NCI-H748 (cell line): ENCODE measurements at regions not wholly inside any gene's neighbourhood (a gene's known extent, or its start where the extent isn't known, plus 50 kb on each side); places are given as distances from the start of the nearest gene placed in this dataset.

Experiments used
- DNase-seq: peaks from one replicate; lab custom pipeline; 2025; ENCODE audit not compliant: unreplicated experiment; lab: John Stamatoyannopoulos, UW

- no peak for DNase-seq
These were observed 190.8 kb downstream of the ATP23 start for GRCh38 chr12:58131986-58132755.

GRCh38 chr12:58138424-58138823 lies 197.1 kb downstream of the ATP23 start:
- DNase-seq: no peak

GRCh38 chr12:58139894-58140293 lies 198.5 kb downstream of the ATP23 start:
- DNase-seq: no peak

- no peak for DNase-seq
These were observed 199.0 kb downstream of the ATP23 start for GRCh38 chr12:58140395-58140794.

- no peak for DNase-seq
These were observed 201.6 kb downstream of the ATP23 start for GRCh38 chr12:58142991-58143390.

GRCh38 chr12:58143498-58143995 lies 202.2 kb downstream of the ATP23 start:
- DNase-seq: no peak

GRCh38 chr12:58148405-58148804 lies 207.0 kb downstream of the ATP23 start:
- no peak for DNase-seq

- DNase-seq: no peak
These were observed 207.6 kb downstream of the ATP23 start for GRCh38 chr12:58148976-58149375.

GRCh38 chr12:58154359-58154758 lies 213.0 kb downstream of the ATP23 start:
- no peak for DNase-seq

- no peak for DNase-seq
These were observed 215.3 kb downstream of the ATP23 start for GRCh38 chr12:58156697-58157096.

GRCh38 chr12:58159941-58160340 lies 218.6 kb downstream of the ATP23 start:
- no peak for DNase-seq

GRCh38 chr12:58161773-58162172 lies 220.4 kb downstream of the ATP23 start:
- no peak for DNase-seq

GRCh38 chr12:58163021-58163420 lies 221.7 kb downstream of the ATP23 start:
- no peak for DNase-seq

GRCh38 chr12:58166643-58167042 lies 225.3 kb downstream of the ATP23 start:
- DNase-seq: no peak

- no peak for DNase-seq
These were observed 226.3 kb downstream of the ATP23 start for GRCh38 chr12:58167622-58168021.

GRCh38 chr12:58169826-58170225 lies 228.5 kb downstream of the ATP23 start:
- DNase-seq: no peak

- no peak for DNase-seq
These were observed 230.5 kb downstream of the ATP23 start for GRCh38 chr12:58171914-58172313.

- DNase-seq: no peak
These were observed 231.2 kb downstream of the ATP23 start for GRCh38 chr12:58172433-58173073.

- DNase-seq: no peak
These were observed 232.9 kb downstream of the ATP23 start for GRCh38 chr12:58174316-58174715.

- peak; percentile 80 for DNase-seq
These were observed 235.0 kb downstream of the ATP23 start for GRCh38 chr12:58176296-58176869.

- no peak for DNase-seq
These were observed 236.0 kb downstream of the ATP23 start for GRCh38 chr12:58177366-58177765.

GRCh38 chr12:58184212-58184611 lies 242.8 kb downstream of the ATP23 start:
- no peak for DNase-seq
